Transverse colon (tissue), 4 donors: ENCODE measurements at regions not wholly inside any gene's neighbourhood (a gene's known extent, or its start where the extent isn't known, plus 50 kb on each side); places are given as distances from the start of the nearest gene placed in this dataset.

Source experiments
- EP300 ChIP-seq: sonication (generic); formaldehyde crosslinking; IDR thresholded peaks from one replicate; pipeline ENCODE4 v1.6.1; 2017; ENCODE audit warnings: antibody characterized with exemption, low read depth
- POLR2A ChIP-seq: fragments of 450-650 bp; IDR thresholded peaks from one replicate; pipeline ENCODE4 v1.6.1; 2016; ENCODE audit warnings: antibody characterized with exemption, mild to moderate bottlenecking, moderate library complexity
- POLR2AphosphoS5 ChIP-seq, 3 donors: sonication (generic); formaldehyde crosslinking; IDR thresholded peaks; one replicate each; pipeline ENCODE4 v1.6.1; 2016; ENCODE audit warnings: antibody characterized with exemption in 3 of 3
- TF ChIP-seq, protein P1 (sequence below), 5 experiments: fragments of 200-600 bp in 3 of 5; fragments of 450-650 bp in 2 of 5; sonication (generic) in 3 of 5; IDR thresholded peaks; 1 replicate in 2 of 5; 2 replicates in 3 of 5; pipeline ENCODE4 v1.5.1; 2016 to 2017; ENCODE audit warnings: antibody characterized with exemption in 5 of 5, inconsistent platforms in 3 of 5, mild to moderate bottlenecking in 2 of 5, moderate library complexity in 1 of 5

- TF ChIP-seq EP300: no peak
- TF ChIP-seq, protein P1, sequence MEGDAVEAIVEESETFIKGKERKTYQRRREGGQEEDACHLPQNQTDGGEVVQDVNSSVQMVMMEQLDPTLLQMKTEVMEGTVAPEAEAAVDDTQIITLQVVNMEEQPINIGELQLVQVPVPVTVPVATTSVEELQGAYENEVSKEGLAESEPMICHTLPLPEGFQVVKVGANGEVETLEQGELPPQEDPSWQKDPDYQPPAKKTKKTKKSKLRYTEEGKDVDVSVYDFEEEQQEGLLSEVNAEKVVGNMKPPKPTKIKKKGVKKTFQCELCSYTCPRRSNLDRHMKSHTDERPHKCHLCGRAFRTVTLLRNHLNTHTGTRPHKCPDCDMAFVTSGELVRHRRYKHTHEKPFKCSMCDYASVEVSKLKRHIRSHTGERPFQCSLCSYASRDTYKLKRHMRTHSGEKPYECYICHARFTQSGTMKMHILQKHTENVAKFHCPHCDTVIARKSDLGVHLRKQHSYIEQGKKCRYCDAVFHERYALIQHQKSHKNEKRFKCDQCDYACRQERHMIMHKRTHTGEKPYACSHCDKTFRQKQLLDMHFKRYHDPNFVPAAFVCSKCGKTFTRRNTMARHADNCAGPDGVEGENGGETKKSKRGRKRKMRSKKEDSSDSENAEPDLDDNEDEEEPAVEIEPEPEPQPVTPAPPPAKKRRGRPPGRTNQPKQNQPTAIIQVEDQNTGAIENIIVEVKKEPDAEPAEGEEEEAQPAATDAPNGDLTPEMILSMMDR (IDR thresholded peaks at IDR 0.05): no peak
- no peak for TF ChIP-seq POLR2A
- peak in 1 of 3 donors; percentile 14 for TF ChIP-seq POLR2AphosphoS5 (IDR thresholded peaks at IDR 0.05)
Measured at GRCh38 chr2:198587741-198588140, 783.3 kb downstream of the PLCL1 start.
